RPMI7951 (cell line): ENCODE measurements at regions not wholly inside any gene's neighbourhood (a gene's known extent, or its start where the extent isn't known, plus 50 kb on each side); places are given as distances from the start of the nearest gene placed in this dataset.
"Not testable (repeated sequence)": the region's sequence is repeated elsewhere in the genome, so short reads cannot be mapped to it uniquely, and the experiment has no call there.

ENCODE experiments used
- DNase-seq: peaks from one replicate; pipeline ENCODE4 v3.0.0-alpha.2; 2012; ENCODE audit warnings: low read depth

- peak; percentile 60 for DNase-seq
These were observed 280.5 kb downstream of the TLL1 start for GRCh38 chr4:166153548-166153947.

- DNase-seq, result no peak
These were observed 289.3 kb downstream of the TLL1 start for GRCh38 chr4:166162327-166162726.

GRCh38 chr4:166165829-166166420 lies 292.9 kb downstream of the TLL1 start:
- peak; percentile 82 for DNase-seq

- peak; percentile 75 for DNase-seq
These were observed 296.1 kb downstream of the TLL1 start for GRCh38 chr4:166169111-166169510.

GRCh38 chr4:166172619-166173018 lies 299.6 kb downstream of the TLL1 start:
- DNase-seq, result peak; percentile 57

- peak; percentile 74 for DNase-seq
These were observed 301.9 kb downstream of the TLL1 start for GRCh38 chr4:166174717-166175490.

GRCh38 chr4:166182145-166182544 lies 309.1 kb downstream of the TLL1 start:
- no peak for DNase-seq

- no peak for DNase-seq
These were observed 322.1 kb downstream of the TLL1 start for GRCh38 chr4:166195101-166195500.

- no peak for DNase-seq
These were observed 324.1 kb downstream of the TLL1 start for GRCh38 chr4:166197166-166197565.

- peak; percentile 85 for DNase-seq
These were observed 325.0 kb downstream of the TLL1 start for GRCh38 chr4:166198041-166198440.

- DNase-seq, result peak; percentile 64
These were observed 325.7 kb downstream of the TLL1 start for GRCh38 chr4:166198516-166199310.

GRCh38 chr4:166202991-166203390 lies 330.0 kb downstream of the TLL1 start:
- peak; percentile 49 for DNase-seq

- not testable (repeated sequence) for DNase-seq
These were observed 339.3 kb downstream of the TLL1 start for GRCh38 chr4:166212326-166212725.

- DNase-seq, result no peak
These were observed 349.2 kb downstream of the TLL1 start for GRCh38 chr4:166222271-166222670.

- DNase-seq, result no peak
These were observed 355.1 kb downstream of the TLL1 start for GRCh38 chr4:166228112-166228511.

GRCh38 chr4:166229799-166230198 lies 356.8 kb downstream of the TLL1 start:
- no peak for DNase-seq

- no peak for DNase-seq
These were observed 357.8 kb downstream of the TLL1 start for GRCh38 chr4:166230841-166231240.

- no peak for DNase-seq
These were observed 366.3 kb downstream of the TLL1 start for GRCh38 chr4:166239354-166239753.

- peak; percentile 56 for DNase-seq
These were observed 379.7 kb downstream of the TLL1 start for GRCh38 chr4:166252487-166253402.

GRCh38 chr4:166257276-166257675 lies 384.2 kb downstream of the TLL1 start:
- no peak for DNase-seq

- no peak for DNase-seq
These were observed 384.9 kb downstream of the TLL1 start for GRCh38 chr4:166257891-166258290.

GRCh38 chr4:166259081-166259480 lies 386.0 kb downstream of the TLL1 start:
- DNase-seq, result no peak
